Liver (tissue), 3 donors: ENCODE measurements at regions not wholly inside any gene's neighbourhood (a gene's known extent, or its start where the extent isn't known, plus 50 kb on each side); places are given as distances from the start of the nearest gene placed in this dataset.

Source experiments
- CTCF ChIP-seq: fragments of 150-350 bp; IDR thresholded peaks from 2 replicates; pipeline ENCODE4 v1.5.1; 2017; ENCODE audit warnings: improper control_type of control experiment, low read depth, low read length; ENCODE audit not compliant: missing input control
- FOXA1 ChIP-seq: IDR thresholded peaks from 2 replicates; pipeline ENCODE4 v1.6.1; 2016; ENCODE audit warnings: antibody characterized with exemption
- MAX ChIP-seq: IDR thresholded peaks from 2 replicates; pipeline ENCODE4 v1.6.1; 2016; ENCODE audit warnings: antibody characterized with exemption
- RAD21 ChIP-seq, 2 donors: IDR thresholded peaks; 2 replicates each; pipeline ENCODE4 v1.6.1; 2016; ENCODE audit warnings: antibody characterized with exemption in 2 of 2, mild to moderate bottlenecking in 2 of 2
- SP1 ChIP-seq: IDR thresholded peaks from 2 replicates; pipeline ENCODE4 v1.6.1; 2018; ENCODE audit warnings: antibody characterized with exemption, mild to moderate bottlenecking
- TAF1 ChIP-seq: conservative IDR thresholded peaks from 2 replicates; pipeline ENCODE4 v1.6.1; 2016; ENCODE audit warnings: antibody characterized with exemption, mild to moderate bottlenecking
- TF ChIP-seq, protein P1 (sequence below): IDR thresholded peaks from 2 replicates; pipeline ENCODE4 v1.6.1; 2016; ENCODE audit warnings: antibody characterized with exemption, mild to moderate bottlenecking
- donor health status: healthy.
- donor health status: healthy.

DNA sequence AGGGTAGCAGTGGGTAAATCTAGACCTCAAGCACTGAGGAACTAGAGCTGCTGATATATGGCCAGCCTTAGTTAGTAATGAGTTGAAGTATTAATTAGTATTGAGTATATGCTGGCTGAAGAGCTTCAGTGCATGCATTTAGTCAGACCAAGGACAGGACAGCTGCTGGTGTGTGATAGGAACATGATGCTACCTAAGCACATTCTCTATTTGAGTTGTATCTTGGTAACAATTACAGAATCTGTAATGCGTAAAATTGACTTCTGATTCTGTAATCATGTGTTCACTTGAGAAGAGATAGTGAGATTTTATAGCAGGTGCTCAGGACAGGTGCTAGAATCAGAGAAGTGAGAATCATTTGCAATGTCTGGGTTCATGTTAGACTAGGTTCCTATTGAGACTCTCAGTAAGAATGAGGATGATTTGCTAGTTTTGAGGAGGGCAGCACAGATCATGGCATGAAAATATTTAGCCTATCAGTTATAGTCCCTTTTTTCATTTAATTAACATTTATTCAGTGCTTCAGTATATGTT lies 369.4 kb upstream of the HS3ST5 start:
- no peak for TF ChIP-seq RAD21 (IDR thresholded peaks at IDR 0.05)
- no peak for TF ChIP-seq CTCF
- no peak for TF ChIP-seq FOXA1
- no peak for TF ChIP-seq TAF1
- no peak for TF ChIP-seq MAX
- no peak for TF ChIP-seq SP1
- TF ChIP-seq, protein P1, sequence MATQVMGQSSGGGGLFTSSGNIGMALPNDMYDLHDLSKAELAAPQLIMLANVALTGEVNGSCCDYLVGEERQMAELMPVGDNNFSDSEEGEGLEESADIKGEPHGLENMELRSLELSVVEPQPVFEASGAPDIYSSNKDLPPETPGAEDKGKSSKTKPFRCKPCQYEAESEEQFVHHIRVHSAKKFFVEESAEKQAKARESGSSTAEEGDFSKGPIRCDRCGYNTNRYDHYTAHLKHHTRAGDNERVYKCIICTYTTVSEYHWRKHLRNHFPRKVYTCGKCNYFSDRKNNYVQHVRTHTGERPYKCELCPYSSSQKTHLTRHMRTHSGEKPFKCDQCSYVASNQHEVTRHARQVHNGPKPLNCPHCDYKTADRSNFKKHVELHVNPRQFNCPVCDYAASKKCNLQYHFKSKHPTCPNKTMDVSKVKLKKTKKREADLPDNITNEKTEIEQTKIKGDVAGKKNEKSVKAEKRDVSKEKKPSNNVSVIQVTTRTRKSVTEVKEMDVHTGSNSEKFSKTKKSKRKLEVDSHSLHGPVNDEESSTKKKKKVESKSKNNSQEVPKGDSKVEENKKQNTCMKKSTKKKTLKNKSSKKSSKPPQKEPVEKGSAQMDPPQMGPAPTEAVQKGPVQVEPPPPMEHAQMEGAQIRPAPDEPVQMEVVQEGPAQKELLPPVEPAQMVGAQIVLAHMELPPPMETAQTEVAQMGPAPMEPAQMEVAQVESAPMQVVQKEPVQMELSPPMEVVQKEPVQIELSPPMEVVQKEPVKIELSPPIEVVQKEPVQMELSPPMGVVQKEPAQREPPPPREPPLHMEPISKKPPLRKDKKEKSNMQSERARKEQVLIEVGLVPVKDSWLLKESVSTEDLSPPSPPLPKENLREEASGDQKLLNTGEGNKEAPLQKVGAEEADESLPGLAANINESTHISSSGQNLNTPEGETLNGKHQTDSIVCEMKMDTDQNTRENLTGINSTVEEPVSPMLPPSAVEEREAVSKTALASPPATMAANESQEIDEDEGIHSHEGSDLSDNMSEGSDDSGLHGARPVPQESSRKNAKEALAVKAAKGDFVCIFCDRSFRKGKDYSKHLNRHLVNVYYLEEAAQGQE, result no peak
